HS-5 (cell line): ENCODE measurements at regions not wholly inside any gene's neighbourhood (a gene's known extent, or its start where the extent isn't known, plus 50 kb on each side); places are given as distances from the start of the nearest gene placed in this dataset.

Source experiments
- DNase-seq: peaks from one replicate; pipeline ENCODE4 v3.0.0-alpha.2; 2012; ENCODE audit warnings: low read depth

- no peak for DNase-seq
Observed at GRCh38 chr5:18111906-18112465, 477.7 kb downstream of the TAF11L14 start.

DNA sequence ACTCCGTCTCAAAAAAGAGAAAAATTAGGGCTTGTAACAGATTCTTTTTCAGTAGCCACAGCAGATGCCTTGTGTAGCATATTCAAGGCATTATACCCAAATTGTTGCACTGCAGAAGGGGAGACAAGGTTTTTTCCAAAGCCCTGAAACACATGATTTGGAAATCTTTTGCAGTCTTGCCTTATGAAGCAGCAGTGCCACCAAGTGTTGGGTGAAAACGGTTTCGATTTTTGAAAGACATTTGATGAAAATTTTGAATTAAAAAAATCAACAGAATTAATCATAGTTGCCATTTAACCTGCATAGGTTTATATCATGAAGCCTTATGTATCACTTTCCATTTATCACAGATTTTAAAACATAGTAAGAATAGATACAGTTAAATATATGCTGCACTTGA lies 479.5 kb downstream of the TAF11L14 start:
- peak; percentile 15 for DNase-seq

DNA sequence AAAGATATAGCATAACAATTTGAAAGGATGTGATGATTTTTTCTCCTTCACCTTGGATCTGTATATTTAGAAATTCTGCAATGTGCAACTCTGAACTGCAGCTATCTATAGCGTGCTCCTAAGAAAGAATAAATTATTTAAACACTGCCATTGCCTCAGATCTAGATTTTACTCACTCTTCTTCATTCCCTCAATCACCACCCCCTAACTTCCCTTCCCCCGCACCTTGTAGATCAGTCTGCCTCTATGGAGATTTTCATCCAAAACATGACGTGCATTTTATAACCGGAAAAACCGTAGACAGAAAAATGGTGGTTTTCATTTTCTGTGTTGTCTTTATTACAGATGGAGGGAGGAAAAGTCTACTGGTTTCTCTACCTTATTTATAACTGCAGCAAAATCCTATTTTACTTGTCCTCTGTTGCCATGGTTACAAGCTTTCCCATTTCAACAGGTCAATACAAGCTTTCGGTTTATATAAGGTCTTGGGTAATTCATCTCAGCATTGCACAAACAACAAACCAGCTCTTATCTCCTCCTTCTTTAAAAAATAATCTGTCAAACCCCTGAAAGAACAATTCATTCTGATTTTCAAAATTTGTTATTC lies 480.0 kb downstream of the TAF11L14 start:
- no peak for DNase-seq

- DNase-seq = no peak
Observed at GRCh38 chr5:18117968-18118367, 483.7 kb downstream of the TAF11L14 start.

DNA sequence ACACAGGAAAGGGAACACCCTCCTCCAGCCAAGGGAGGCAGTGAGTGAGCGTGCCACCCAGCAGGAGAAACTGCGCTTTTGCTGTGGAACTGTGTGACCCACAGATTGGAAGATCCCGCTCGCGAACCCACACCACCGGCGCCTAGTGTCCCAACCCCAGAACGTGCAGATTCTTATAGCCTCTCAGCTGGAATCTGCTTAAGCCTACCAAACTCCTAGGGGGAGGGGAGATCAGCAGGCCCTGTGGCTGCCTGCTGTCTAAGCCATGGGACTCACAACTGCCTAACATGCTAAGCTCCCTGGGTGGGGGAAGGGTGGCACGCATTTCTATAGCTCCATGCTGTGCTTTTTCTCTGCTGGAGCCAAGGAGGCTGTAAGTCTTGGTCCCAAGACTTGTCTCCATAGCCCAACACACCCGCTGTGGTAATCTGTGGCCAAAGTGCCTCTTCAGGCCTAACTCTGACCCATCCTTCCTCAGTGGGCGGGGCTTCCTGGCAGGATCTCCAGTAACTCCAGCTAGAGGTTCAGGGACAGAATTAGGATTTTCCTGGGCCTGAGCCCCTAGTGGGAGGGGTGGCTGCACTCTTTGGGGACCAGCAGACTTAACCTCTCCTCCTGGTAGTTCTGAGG lies 485.0 kb downstream of the TAF11L14 start:
- no peak for DNase-seq

GRCh38 chr5:18141222-18141621 lies 507.0 kb downstream of the TAF11L14 start:
- DNase-seq = no peak

DNA sequence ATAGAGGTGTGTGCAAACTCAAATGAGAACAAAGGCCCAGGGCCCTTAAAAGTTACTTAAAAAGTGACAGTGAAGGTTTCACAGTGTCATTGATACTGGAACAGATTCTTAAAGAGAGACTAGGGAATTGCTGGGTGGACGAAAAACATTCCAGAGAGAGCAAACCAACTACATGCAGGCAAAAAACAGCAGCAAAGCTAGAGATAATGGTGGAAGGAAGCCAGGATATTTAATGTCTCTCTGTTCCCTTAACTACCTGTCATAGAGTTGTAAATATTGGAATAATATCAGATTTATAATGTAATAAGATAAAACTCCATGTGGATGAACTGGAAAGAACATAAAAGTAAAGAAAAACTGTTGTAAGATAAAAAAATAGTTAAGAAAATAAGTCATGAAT lies 508.6 kb downstream of the TAF11L14 start:
- DNase-seq = no peak

GRCh38 chr5:18152671-18153070 lies 518.4 kb downstream of the TAF11L14 start:
- DNase-seq = no peak

DNA sequence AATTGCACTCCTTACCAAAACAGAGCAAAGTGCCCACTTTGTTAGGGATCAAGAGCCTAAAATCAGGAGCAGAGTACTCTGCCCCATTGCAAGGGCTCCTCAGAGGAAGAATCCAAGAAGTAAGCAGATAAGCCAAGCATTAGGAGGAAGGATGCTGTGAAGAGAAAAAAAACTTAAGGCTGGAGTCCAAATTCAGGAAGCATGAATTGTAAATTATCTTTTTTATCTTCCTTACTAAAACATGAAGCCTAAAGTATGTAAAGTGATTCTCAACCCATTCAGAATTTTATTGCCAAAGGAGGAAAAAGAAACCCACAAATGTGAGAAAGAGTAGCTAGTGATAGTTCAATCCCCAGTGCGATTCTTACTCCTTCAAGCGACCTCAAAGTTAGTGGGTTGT lies 523.9 kb downstream of the TAF11L14 start:
- DNase-seq = no peak

DNA sequence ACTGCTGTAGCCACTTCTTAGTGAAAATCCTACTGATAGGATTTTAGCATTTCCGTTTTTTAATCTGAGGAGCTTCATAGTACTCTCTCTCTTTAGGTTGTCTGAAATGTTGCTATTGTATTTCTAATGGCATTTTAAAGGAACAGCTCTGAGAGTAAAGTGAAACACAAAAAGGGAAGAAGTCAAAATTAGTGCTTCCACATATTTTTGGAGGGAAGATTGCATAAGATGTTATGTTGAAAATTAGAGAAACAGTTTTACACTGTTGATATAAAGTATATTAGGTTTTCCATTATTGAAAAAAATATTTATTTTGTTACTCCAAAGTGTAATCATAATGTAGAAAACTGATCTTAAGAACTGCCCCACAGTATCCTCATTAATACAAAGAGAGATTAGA lies 525.1 kb downstream of the TAF11L14 start:
- no peak for DNase-seq

- no peak for DNase-seq
Observed at GRCh38 chr5:18171684-18172083, 537.4 kb downstream of the TAF11L14 start.

DNA sequence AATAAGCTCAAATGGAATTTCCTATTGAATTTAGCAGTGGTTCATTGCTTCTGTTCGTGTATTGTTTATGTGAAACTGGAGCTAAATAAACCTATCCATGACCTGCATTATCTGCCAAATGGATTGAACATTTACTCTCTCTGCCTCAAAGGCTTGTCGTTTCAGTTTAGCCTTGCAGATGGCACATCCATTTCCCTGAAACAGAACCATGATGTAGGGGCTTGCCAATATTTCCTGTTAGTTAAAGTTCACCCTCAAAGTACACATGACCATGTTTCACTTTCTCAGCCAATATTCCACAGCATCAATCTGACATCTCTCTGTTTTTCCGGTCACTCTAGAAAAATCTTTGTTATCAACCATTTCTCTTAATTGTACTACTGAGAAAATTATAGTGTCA lies 545.3 kb downstream of the TAF11L14 start:
- no peak for DNase-seq

DNA sequence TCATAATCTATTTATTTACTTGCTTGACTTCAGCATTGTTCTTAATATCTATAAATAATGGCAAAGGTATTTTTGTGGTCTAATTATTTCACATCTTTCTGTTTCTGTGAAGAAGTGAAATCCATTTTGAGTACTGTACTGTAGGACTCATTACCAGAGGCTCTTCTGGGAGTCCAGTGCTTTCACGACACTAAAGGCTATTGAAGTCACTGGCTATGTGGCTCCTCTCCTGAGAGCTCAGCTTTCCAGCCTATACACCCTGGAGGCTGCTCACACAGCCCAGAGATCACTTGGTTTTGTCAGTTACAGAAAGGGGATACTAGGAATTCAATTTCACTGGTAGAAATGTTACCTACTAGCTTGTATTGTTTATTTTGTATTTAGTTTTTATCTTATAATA lies 547.3 kb downstream of the TAF11L14 start:
- no peak for DNase-seq

GRCh38 chr5:18195910-18196309 lies 561.6 kb downstream of the TAF11L14 start:
- DNase-seq = no peak

- DNase-seq = no peak
Observed at GRCh38 chr5:18197734-18198133, 563.5 kb downstream of the TAF11L14 start.

DNA sequence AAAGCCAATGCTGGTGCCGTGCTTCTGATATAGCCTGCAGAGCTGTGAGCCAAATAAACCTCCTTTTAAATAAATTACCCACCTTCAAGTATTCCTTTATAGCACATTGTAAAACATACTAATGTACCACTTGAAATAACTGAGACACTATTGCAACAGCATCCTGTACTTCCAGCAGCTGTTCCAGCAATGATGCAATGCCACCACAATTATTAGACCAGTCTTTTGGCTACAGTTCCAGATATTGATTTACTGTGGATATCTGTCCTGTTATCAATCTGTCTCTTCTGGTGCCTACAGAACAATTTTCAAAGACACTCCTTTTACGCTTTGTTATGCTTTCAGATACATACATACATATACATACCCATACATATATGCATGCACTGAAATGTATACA lies 567.9 kb downstream of the TAF11L14 start:
- no peak for DNase-seq

- DNase-seq = no peak
Observed at GRCh38 chr5:18203296-18203695, 569.0 kb downstream of the TAF11L14 start.

DNA sequence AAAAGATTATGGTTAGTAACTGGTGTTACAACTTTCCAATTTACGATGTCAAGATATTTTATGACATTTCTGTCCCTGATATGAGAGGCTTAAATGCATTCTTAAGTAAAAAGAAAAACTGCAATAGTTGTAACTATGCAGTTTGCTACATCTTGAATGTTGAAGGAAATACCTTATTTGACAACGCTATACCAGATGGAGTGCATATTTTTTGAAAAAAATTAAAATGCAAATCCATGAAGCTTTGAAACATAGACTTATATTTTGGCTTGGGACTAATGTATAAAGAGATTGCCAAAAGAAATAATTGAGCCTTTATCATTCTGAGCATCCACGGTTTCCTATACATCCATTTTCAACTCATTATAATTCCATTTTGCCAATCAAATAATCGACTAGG lies 579.4 kb downstream of the TAF11L14 start:
- DNase-seq = no peak

- no peak for DNase-seq
Observed at GRCh38 chr5:18216016-18216415, 581.8 kb downstream of the TAF11L14 start.

DNA sequence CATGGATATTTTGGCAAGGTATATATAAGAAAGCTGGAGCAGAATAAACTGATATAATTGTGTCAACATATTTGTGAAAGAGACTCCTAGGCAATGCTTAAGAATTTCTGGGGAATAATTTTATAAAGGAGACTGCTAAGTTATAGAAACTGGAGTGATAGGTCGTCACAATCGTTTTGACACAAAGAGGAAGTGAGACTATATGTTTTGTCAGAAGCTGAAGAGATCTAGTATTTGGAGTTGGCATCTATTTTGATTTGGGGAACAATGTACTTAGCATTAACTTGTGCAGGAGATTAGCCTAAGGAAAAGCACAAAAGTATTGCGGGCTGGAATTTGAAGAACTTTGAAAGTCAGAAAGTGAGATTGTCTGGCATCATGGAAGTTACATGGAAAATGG lies 582.5 kb downstream of the TAF11L14 start:
- DNase-seq = no peak

DNA sequence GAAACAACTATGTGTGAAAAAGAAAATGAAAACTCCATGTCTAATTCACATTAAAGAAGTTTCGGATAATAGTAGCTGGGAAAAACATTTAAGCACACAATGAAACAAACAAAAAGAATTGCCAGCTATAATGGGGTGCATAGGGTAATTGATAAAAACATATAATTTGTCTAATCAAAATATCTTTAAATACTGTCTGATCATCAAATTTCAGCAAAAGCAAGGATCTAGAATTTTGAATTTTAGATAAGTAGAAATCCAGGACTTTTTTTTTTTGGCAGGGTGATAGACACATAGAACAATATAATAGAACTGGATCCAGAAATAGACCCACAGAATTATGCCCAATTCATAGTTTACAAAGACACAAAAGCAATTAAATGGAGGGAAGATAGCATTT lies 585.0 kb downstream of the TAF11L14 start:
- DNase-seq = no peak

- peak; percentile 36 for DNase-seq
Observed at GRCh38 chr5:18220631-18221030, 586.4 kb downstream of the TAF11L14 start.

- peak; percentile 63 for DNase-seq
Observed at GRCh38 chr5:18236386-18236785, 602.1 kb downstream of the TAF11L14 start.

DNA sequence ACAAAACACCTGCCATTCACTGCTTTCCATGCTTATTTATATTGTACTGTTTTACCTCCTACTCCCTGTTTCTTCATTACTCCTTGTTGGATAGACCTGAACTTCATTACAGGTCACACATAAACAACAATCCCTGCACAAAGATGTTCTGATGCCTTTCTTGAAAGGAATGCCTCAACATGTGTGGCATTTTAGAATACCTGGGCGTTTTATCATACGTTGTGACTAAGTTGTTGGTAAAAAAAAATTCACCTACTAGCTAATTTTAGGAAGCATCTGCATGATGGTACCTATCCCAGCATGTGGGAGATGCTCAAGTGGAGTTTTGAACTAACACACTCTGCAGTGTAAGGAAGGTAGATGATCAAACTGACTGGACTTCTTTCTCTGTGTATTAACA lies 604.1 kb downstream of the TAF11L14 start:
- DNase-seq = no peak
